A673 (cell line): ENCODE measurements at regions not wholly inside any gene's neighbourhood (a gene's known extent, or its start where the extent isn't known, plus 50 kb on each side); places are given as distances from the start of the nearest gene placed in this dataset.
"Not testable (repeated sequence)": the region's sequence is repeated elsewhere in the genome, so short reads cannot be mapped to it uniquely, and the experiment has no call there.

Source experiments
- BruUV-seq: library from RNA; stranded (reverse); fragments of 400-500 nt; replicated peaks from 2 replicates; lab custom pipeline; 2021; lab: Mats Ljungman, UMichigan
- CTCF ChIA-PET: fragments of 300-600 bp; sonication (Branson Sonifier 250); formaldehyde crosslinking; loops from one replicate; lab custom pipeline; 2022; ENCODE audit warnings: antibody characterized with exemption; lab: Charles Lee
- POLR2A ChIA-PET: fragments of 300-600 bp; sonication (Branson Sonifier 250); formaldehyde crosslinking; loops from one replicate; lab custom pipeline; 2022; ENCODE audit warnings: antibody characterized with exemption; ENCODE audit not compliant: low non-redundant PET; lab: Charles Lee
- DNase-seq: peaks from one replicate; pipeline ENCODE4 v3.0.0-alpha.2; 2015; ENCODE audit warnings: low spot score
- H3K27ac ChIP-seq: fragments of 200-600 bp; sonication (generic); 2 replicates; pipeline ENCODE4 v1.5.1; 2016; ENCODE audit warnings: mixed run types, low read depth, mild to moderate bottlenecking, mixed read lengths, antibody characterized with exemption, low read length; ENCODE audit not compliant: poor library complexity, severe bottlenecking
- H3K27me3 ChIP-seq: fragments of 200-600 bp; sonication (generic); replicated peaks from 2 replicates; pipeline ENCODE4 v1.6.1; 2017; ENCODE audit warnings: mixed run types, low read depth, mild to moderate bottlenecking, mixed read lengths, antibody characterized with exemption, low read length; ENCODE audit not compliant: insufficient read depth, poor library complexity
- H3K36me3 ChIP-seq: fragments of 200-600 bp; sonication (generic); 2 replicates; pipeline ENCODE4 v1.6.1; 2016; ENCODE audit warnings: mixed run types, mild to moderate bottlenecking, mixed read lengths, antibody characterized with exemption, low read length; ENCODE audit not compliant: insufficient read depth, poor library complexity, severe bottlenecking
- H3K4me1 ChIP-seq: fragments of 200-600 bp; sonication (generic); 2 replicates; pipeline ENCODE4 v1.6.1; 2017; ENCODE audit warnings: mixed run types, mild to moderate bottlenecking, mixed read lengths, antibody characterized with exemption, low read length; ENCODE audit not compliant: insufficient read depth, poor library complexity, severe bottlenecking
- H3K4me3 ChIP-seq: fragments of 200-600 bp; sonication (generic); 2 replicates; pipeline ENCODE4 v1.5.1; 2016; ENCODE audit warnings: low read depth, mixed run types, mild to moderate bottlenecking, mixed read lengths, low read length; ENCODE audit not compliant: poor library complexity, severe bottlenecking
- H3K9me3 ChIP-seq: fragments of 200-600 bp; sonication (generic); 2 replicates; pipeline ENCODE4 v1.6.1; 2016; ENCODE audit warnings: mixed run types, low read depth, mild to moderate bottlenecking, mixed read lengths, antibody characterized with exemption, low read length; ENCODE audit not compliant: poor library complexity, severe bottlenecking
- intact Hi-C: fragments of 100-400 bp; cut with micrococcal nuclease; formaldehyde crosslinking; loops from one replicate; pipeline ENCODE4 v1.10.0; 2022; ENCODE audit not compliant: unreplicated experiment
- TF ChIP-seq, protein P1 (sequence below): fragments of 300-800, 200-600 bp; sonication (generic); conservative IDR thresholded peaks from 2 replicates; pipeline ENCODE4 v1.5.1; 2017; ENCODE audit warnings: low read depth, mild to moderate bottlenecking, antibody characterized with exemption, low read length, moderate library complexity, mixed read lengths

DNA sequence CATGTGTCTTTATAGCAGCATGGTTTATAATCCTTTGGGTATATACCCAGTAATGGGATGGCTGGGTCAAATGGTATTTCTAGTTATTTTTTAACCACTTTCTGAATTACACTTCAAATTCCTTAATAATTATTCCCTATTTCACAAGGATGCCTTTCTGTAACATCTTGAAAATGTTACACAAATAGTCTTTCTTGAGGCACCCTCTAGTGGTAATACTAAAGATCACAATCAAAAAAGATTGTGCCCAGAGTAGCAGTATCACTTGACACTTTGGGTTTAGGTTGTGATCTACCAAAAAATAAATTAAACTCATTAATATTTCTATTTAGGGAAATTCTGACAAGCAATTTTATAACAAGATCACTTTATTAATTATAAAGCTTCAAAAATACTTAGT is 74.0 kb upstream of the TEKT4 start:
- H3K27me3 ChIP-seq: peaks cover 14% of the 10 kb centered on the region
- TF ChIP-seq, protein P1, sequence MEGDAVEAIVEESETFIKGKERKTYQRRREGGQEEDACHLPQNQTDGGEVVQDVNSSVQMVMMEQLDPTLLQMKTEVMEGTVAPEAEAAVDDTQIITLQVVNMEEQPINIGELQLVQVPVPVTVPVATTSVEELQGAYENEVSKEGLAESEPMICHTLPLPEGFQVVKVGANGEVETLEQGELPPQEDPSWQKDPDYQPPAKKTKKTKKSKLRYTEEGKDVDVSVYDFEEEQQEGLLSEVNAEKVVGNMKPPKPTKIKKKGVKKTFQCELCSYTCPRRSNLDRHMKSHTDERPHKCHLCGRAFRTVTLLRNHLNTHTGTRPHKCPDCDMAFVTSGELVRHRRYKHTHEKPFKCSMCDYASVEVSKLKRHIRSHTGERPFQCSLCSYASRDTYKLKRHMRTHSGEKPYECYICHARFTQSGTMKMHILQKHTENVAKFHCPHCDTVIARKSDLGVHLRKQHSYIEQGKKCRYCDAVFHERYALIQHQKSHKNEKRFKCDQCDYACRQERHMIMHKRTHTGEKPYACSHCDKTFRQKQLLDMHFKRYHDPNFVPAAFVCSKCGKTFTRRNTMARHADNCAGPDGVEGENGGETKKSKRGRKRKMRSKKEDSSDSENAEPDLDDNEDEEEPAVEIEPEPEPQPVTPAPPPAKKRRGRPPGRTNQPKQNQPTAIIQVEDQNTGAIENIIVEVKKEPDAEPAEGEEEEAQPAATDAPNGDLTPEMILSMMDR: peak; percentile 47
- H3K36me3 ChIP-seq, H3K4me3 ChIP-seq, CTCF ChIA-PET, BruUV-seq, H3K9me3 ChIP-seq, intact Hi-C loops, H3K27ac ChIP-seq, H3K4me1 ChIP-seq, POLR2A ChIA-PET: not testable (repeated sequence)
- peak; percentile 16 for DNase-seq
